BLaER1 (cell line): ENCODE measurements at regions not wholly inside any gene's neighbourhood (a gene's known extent, or its start where the extent isn't known, plus 50 kb on each side); places are given as distances from the start of the nearest gene placed in this dataset.

Source experiments
- H3K27ac ChIP-seq: shearing (Covaris generic); formaldehyde crosslinking; 2 replicates; pipeline ENCODE4 v1.8.1; 2022
- H3K27me3 ChIP-seq: shearing (Covaris generic); formaldehyde crosslinking; 2 replicates; pipeline ENCODE4 v1.8.1; 2022
- H3K36me3 ChIP-seq: shearing (Covaris generic); formaldehyde crosslinking; 2 replicates; pipeline ENCODE4 v1.8.1; 2022
- H3K4me1 ChIP-seq: shearing (Covaris generic); formaldehyde crosslinking; 2 replicates; pipeline ENCODE4 v1.8.1; 2022
- H3K4me2 ChIP-seq: shearing (Covaris generic); formaldehyde crosslinking; 2 replicates; pipeline ENCODE4 v1.8.1; 2022
- H3K4me3 ChIP-seq: shearing (Covaris generic); formaldehyde crosslinking; 2 replicates; pipeline ENCODE4 v1.8.1; 2022
- H3K9ac ChIP-seq: shearing (Covaris generic); formaldehyde crosslinking; 2 replicates; pipeline ENCODE4 v1.8.1; 2022
- H3K9me3 ChIP-seq: shearing (Covaris generic); formaldehyde crosslinking; 2 replicates; pipeline ENCODE4 v1.8.1; 2022
- H4K20me1 ChIP-seq: shearing (Covaris generic); formaldehyde crosslinking; 2 replicates; pipeline ENCODE4 v1.8.1; 2022
- Cebpa-rat ChIP-seq: shearing (Covaris generic); IDR thresholded peaks from 2 replicates; pipeline ENCODE4 v1.8.1; 2022

DNA sequence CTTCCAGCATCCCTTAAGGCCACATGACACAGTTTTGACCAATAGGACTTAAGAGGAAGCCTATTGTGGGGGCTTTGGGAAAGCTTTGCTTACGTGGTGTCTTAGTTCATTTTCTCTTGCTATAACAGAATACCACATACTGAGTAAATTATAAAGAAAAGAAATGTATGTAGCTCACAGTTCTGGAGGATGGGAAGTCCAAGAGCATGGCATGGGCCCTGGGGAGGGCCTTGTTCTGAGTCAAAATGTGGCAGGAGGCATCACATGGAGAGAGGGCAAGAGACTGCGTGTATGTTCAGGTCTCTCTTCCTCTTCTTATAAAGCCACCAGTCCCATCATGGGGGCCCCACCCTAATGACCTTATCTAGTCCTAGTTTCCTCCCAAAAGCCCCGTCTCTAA is 68.6 kb upstream of the CPEB4 start:
- H3K36me3 ChIP-seq, result no peaks in the 10 kb centered on the region
- peaks cover 12% of the 10 kb centered on the region; the same call in 1 of the 2 replicates for H3K9me3 ChIP-seq
- H3K4me3 ChIP-seq, result no peak overlapping the region
- no peak overlapping the region for H3K4me2 ChIP-seq
- H3K9ac ChIP-seq, result no peak overlapping the region
- peaks cover 43% of the 10 kb centered on the region for H3K4me1 ChIP-seq
- no peak for TF ChIP-seq Cebpa-rat
- H3K27ac ChIP-seq, result no peak overlapping the region
- H4K20me1 ChIP-seq, result no peaks in the 10 kb centered on the region
- H3K27me3 ChIP-seq, result no peaks in the 10 kb centered on the region

DNA sequence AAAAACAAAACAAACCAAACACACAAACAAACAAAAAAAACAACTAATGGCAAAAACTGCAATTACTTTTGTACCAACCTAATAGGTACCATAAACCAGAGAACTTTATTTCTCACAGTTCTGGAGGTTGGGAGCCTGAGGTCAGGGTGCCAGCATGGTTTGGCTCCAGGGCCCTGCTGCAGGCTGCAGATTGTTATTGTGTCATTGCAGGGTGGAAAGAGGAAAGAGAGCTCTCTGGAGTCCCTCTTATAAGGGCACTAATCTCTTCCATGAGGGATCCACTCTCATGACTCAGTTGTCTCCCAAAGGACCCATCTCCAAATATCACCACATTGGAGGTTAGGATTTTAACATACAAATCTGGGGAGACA is 64.9 kb upstream of the CPEB4 start:
- H3K9me3 ChIP-seq, result peaks cover 18% of the 10 kb centered on the region
- no peaks in the 10 kb centered on the region for H3K27me3 ChIP-seq
- no peak for TF ChIP-seq Cebpa-rat
- H3K4me3 ChIP-seq, result no peak overlapping the region
- H3K36me3 ChIP-seq, result no peaks in the 10 kb centered on the region
- H3K9ac ChIP-seq, result no peak overlapping the region
- no peak overlapping the region for H3K4me2 ChIP-seq
- no peaks in the 10 kb centered on the region for H4K20me1 ChIP-seq
- H3K27ac ChIP-seq, result no peak overlapping the region
- H3K4me1 ChIP-seq, result peaks cover 27% of the 10 kb centered on the region

GRCh38 chr5:173823721-173824567 is 64.2 kb upstream of the CPEB4 start:
- Histone ChIP-seq H3K27ac (no peak overlapping the region), H3K36me3 (no peaks in the 10 kb centered on the region), H3K9ac (no peak overlapping the region), H3K4me1 (peaks cover 30% of the 10 kb centered on the region), H3K4me2 (no peak overlapping the region), H3K9me3 (peaks cover 17% of the 10 kb centered on the region), H3K4me3 (no peak overlapping the region), H4K20me1 (no peaks in the 10 kb centered on the region), H3K27me3 (no peaks in the 10 kb centered on the region)
- no peak for TF ChIP-seq Cebpa-rat

- H3K4me1 ChIP-seq, result peaks cover 43% of the 10 kb centered on the region
Measured at GRCh38 chr5:173825215-173825865, 62.8 kb upstream of the CPEB4 start.

GRCh38 chr5:173826086-173826427 is 62.1 kb upstream of the CPEB4 start:
- Histone ChIP-seq H3K36me3 (no peaks in the 10 kb centered on the region), H3K27ac (no peak overlapping the region), H3K9ac (no peak overlapping the region), H3K4me2 (no peak overlapping the region), H4K20me1 (no peaks in the 10 kb centered on the region), H3K4me1 (peaks cover 43% of the 10 kb centered on the region), H3K27me3 (no peaks in the 10 kb centered on the region), H3K4me3 (no peak overlapping the region), H3K9me3 (peaks cover 9% of the 10 kb centered on the region)
- no peak for TF ChIP-seq Cebpa-rat

More at GRCh38 chr5:173825215-173825865, 62.8 kb upstream of the CPEB4 start:
- H3K4me2 ChIP-seq, result no peak overlapping the region
- H3K9ac ChIP-seq, result no peak overlapping the region
- H3K27me3 ChIP-seq, result no peaks in the 10 kb centered on the region
- TF ChIP-seq Cebpa-rat, result no peak
- peaks cover 9% of the 10 kb centered on the region for H3K9me3 ChIP-seq
- H3K27ac ChIP-seq, result no peak overlapping the region
- no peaks in the 10 kb centered on the region for H3K36me3 ChIP-seq
- H4K20me1 ChIP-seq, result no peaks in the 10 kb centered on the region
- H3K4me3 ChIP-seq, result no peak overlapping the region

DNA sequence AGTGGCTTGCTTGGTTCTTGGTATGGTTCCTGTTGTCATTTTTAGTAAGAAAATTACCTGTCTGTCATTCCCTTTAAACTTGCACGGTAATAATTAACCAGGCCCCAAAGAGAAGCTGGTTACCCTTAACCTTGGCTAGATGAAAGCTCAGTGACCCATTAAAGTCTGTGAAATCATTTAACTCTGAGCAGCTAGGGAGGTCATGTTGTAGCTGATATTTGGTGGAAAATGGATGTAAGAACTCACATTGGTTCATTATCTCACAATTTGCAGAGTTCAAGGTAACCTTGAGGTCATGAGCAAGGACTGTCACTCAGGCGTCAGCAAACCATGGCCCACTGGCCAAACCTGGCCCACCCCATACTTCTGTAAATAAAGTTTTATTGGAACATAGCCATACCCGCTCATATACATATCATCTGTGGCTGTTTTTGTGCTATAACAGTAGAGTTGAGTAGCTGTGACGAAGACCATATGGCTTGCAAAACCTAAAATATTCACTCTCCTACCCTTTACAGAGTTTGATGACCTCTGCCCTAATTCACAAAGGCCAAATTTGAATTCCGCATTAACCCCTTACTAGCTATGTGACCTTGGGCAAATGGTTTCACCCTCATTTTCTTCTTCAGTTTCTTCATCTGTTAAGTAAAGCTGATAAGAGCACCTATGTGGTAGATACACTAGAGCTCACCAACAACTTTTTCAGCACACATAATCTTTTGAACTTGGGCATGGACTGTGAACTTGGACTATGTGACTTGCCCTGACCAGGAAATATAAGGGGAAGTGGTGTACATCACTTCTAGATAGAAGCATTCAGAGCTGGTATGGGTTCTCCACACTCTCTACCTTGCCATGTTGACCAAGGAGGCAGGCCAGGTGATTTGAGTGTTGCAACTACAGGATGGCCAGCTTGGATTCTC is 61.5 kb upstream of the CPEB4 start:
- no peak overlapping the region for H3K4me2 ChIP-seq
- peaks cover 9% of the 10 kb centered on the region for H3K9me3 ChIP-seq
- H4K20me1 ChIP-seq, result no peaks in the 10 kb centered on the region
- peaks cover 43% of the 10 kb centered on the region for H3K4me1 ChIP-seq
- no peak overlapping the region for H3K9ac ChIP-seq
- no peak for TF ChIP-seq Cebpa-rat
- no peak overlapping the region for H3K4me3 ChIP-seq
- H3K36me3 ChIP-seq, result no peaks in the 10 kb centered on the region
- H3K27me3 ChIP-seq, result no peaks in the 10 kb centered on the region
- H3K27ac ChIP-seq, result no peak overlapping the region

DNA sequence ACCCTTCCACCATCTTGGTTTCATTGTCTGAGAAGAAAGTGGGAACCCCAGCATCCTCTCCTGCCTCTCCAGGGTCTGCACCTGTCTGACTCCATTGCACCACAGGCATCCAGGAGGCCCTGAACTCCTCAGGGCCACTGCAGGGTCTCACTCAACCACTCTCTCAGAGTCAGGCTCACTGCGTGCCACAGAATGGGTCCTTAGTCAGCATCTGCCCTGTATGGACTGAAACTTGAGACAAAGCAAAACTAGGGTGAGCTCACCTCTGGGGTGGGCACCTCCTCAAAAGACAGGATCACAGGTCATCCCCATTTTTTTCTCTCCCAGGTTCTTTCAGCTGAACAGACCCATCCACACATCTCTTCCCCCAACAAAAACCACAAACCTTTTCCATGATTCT is 59.2 kb upstream of the CPEB4 start:
- no peak for TF ChIP-seq Cebpa-rat
- H3K27ac ChIP-seq, result no peak overlapping the region
- peaks cover 56% of the 10 kb centered on the region for H3K4me1 ChIP-seq
- H3K4me2 ChIP-seq, result peak overlapping the region; percentile 65
- no peaks in the 10 kb centered on the region for H3K27me3 ChIP-seq
- no peaks in the 10 kb centered on the region for H3K36me3 ChIP-seq
- H3K4me3 ChIP-seq, result no peak overlapping the region
- H4K20me1 ChIP-seq, result no peaks in the 10 kb centered on the region
- peaks cover 9% of the 10 kb centered on the region for H3K9me3 ChIP-seq
- H3K9ac ChIP-seq, result no peak overlapping the region

- H4K20me1 ChIP-seq, result no peaks in the 10 kb centered on the region
- peaks cover 9% of the 10 kb centered on the region for H3K9me3 ChIP-seq
- no peak overlapping the region for H3K27ac ChIP-seq
- H3K36me3 ChIP-seq, result no peaks in the 10 kb centered on the region
- H3K27me3 ChIP-seq, result no peaks in the 10 kb centered on the region
- H3K4me2 ChIP-seq, result peak overlapping the region; percentile 65
- TF ChIP-seq Cebpa-rat, result no peak
- peak overlapping the region; percentile 17; the same call in 1 of the 2 replicates for H3K9ac ChIP-seq
- peaks cover 50% of the 10 kb centered on the region for H3K4me1 ChIP-seq
- no peak overlapping the region for H3K4me3 ChIP-seq
Measured at GRCh38 chr5:173829826-173830225, 58.3 kb upstream of the CPEB4 start.

GRCh38 chr5:173830421-173830820 is 57.7 kb upstream of the CPEB4 start:
- TF ChIP-seq Cebpa-rat, result no peak
- Histone ChIP-seq H3K36me3 (no peaks in the 10 kb centered on the region), H3K4me1 (peaks cover 56% of the 10 kb centered on the region), H3K9ac (no peak overlapping the region), H3K9me3 (peaks cover 9% of the 10 kb centered on the region), H3K4me3 (no peak overlapping the region), H3K27ac (no peak overlapping the region), H4K20me1 (no peaks in the 10 kb centered on the region), H3K4me2 (peak overlapping the region; percentile 65), H3K27me3 (no peaks in the 10 kb centered on the region)
